Activated T-cell treated with anti-CD3 and anti-CD28 coated beads for 48 hours (primary cell): ENCODE measurements at regions not wholly inside any gene's neighbourhood (a gene's known extent, or its start where the extent isn't known, plus 50 kb on each side); places are given as distances from the start of the nearest gene placed in this dataset.
"Not testable (repeated sequence)": the region's sequence is repeated elsewhere in the genome, so short reads cannot be mapped to it uniquely, and the experiment has no call there.

Experiments used
- DNase-seq: peaks from one replicate; pipeline ENCODE4 v3.0.0-alpha.2; 2020; ENCODE audit warnings: low read depth

- no peak for DNase-seq
Observed at GRCh38 chr4:128451270-128451905, 163.8 kb upstream of the PGRMC2 start.

- no peak for DNase-seq
Observed at GRCh38 chr4:128450326-128451120, 162.9 kb upstream of the PGRMC2 start.

- DNase-seq, result no peak
Observed at GRCh38 chr4:128449251-128449650, 161.6 kb upstream of the PGRMC2 start.

- no peak for DNase-seq
Observed at GRCh38 chr4:128444544-128445302, 157.1 kb upstream of the PGRMC2 start.

- DNase-seq, result no peak
Observed at GRCh38 chr4:128440923-128441322, 153.3 kb upstream of the PGRMC2 start.

- not testable (repeated sequence) for DNase-seq
Observed at GRCh38 chr4:128437023-128437422, 149.4 kb upstream of the PGRMC2 start.

- not testable (repeated sequence) for DNase-seq
Observed at GRCh38 chr4:128429023-128429613, 141.5 kb upstream of the PGRMC2 start.

GRCh38 chr4:128428397-128428796, 140.8 kb upstream of the PGRMC2 start:
- DNase-seq, result no peak

- DNase-seq, result no peak
Observed at GRCh38 chr4:128427832-128428366, 140.3 kb upstream of the PGRMC2 start.

GRCh38 chr4:128424527-128425497, 137.2 kb upstream of the PGRMC2 start:
- no peak for DNase-seq

GRCh38 chr4:128422296-128422695, 134.7 kb upstream of the PGRMC2 start:
- DNase-seq, result not testable (repeated sequence)

GRCh38 chr4:128416921-128417320, 129.3 kb upstream of the PGRMC2 start:
- DNase-seq, result no peak

- DNase-seq, result no peak
Observed at GRCh38 chr4:128410037-128410436, 122.4 kb upstream of the PGRMC2 start.

- DNase-seq, result no peak
Observed at GRCh38 chr4:128403586-128403985, 116.0 kb upstream of the PGRMC2 start.

GRCh38 chr4:128394778-128395177, 107.2 kb upstream of the PGRMC2 start:
- no peak for DNase-seq

GRCh38 chr4:128393101-128393704, 105.6 kb upstream of the PGRMC2 start:
- DNase-seq, result no peak

GRCh38 chr4:128390475-128390996, 102.9 kb upstream of the PGRMC2 start:
- DNase-seq, result no peak

GRCh38 chr4:128388796-128389195, 101.2 kb upstream of the PGRMC2 start:
- DNase-seq, result no peak

GRCh38 chr4:128388352-128388630, 100.7 kb upstream of the PGRMC2 start:
- DNase-seq, result no peak

- DNase-seq, result no peak
Observed at GRCh38 chr4:128387600-128388351, 100.2 kb upstream of the PGRMC2 start.
